ENCODE measurements at regions not wholly inside any gene's neighbourhood (a gene's known extent, or its start where the extent isn't known, plus 50 kb on each side); places are given as distances from the start of the nearest gene placed in this dataset.

DNA sequence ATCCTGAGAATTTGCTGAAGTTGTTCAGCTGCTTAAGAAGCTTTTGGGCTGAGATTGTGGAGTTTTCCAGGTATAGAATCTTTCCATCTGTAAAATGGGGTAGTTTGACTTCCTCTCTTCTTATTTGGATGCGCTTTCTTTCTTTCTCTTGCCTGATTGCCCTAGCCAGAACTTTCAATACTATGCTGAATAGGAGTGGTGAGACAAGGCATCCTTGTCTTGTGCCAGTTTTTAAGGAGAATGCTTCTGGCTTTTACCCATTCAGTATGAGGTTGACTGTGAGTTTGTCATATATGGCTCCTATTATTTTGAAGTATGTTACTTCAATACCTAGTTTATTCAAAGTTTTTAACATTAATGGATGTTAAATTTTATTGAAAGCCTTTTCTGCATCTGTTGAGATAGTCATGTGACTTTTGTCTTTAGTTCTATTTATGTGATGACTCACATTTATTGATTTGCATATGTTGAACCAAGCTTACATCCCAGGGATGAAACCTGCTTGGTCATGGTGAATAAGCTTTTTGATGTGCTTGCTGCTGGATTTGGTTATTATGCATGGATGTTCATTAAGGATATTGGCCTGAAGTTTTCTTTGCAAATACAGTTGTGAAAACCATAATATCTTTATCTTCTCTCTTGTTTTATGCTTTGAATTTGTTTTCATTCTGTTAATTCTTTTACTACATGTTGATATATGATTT, 573.8 kb upstream of the NDST4 start:
- TF ChIP-seq CTCF (conservative IDR thresholded peaks at IDR 0.05; ENCODE audit: low read depth, low read length) (no peak), CEBPB (IDR thresholded peaks at IDR 0.05; ENCODE audit: low read depth, low read length) (no peak), MXI1 (IDR thresholded peaks at IDR 0.05; ENCODE audit: borderline replicate concordance, low read depth, low read length) (no peak), NFE2L2 (IDR thresholded peaks at IDR 0.05; ENCODE audit: low read depth, low read length) (no peak)

Measured in IMR-90 (cell line).